ENCODE measurements at regions not wholly inside any gene's neighbourhood (a gene's known extent, or its start where the extent isn't known, plus 50 kb on each side); places are given as distances from the start of the nearest gene placed in this dataset.

DNA sequence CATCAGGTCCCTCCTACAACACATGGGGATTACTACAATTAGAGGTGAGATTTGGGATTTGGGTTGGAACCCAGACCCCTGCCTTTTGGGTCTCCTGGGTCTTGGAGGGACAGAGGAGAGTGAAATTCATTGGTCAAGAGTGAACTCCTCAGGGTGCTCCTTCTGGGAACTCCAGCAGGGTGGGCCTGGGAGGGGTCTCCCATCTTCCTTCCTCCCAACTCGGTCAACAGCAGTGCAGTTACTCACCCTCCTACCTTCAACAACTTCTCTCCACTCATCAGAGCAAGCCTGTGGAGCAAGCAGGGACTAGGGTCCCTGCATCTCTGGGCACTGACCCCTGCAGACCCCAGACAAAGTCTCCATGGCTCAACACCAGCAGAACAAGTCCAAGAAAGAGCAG lies 89.3 kb upstream of the TMPRSS2 start:
- in situ Hi-C loops (cut with HindIII; ENCODE audit: low sequenced_read_pairs), result no loop called here

DNA sequence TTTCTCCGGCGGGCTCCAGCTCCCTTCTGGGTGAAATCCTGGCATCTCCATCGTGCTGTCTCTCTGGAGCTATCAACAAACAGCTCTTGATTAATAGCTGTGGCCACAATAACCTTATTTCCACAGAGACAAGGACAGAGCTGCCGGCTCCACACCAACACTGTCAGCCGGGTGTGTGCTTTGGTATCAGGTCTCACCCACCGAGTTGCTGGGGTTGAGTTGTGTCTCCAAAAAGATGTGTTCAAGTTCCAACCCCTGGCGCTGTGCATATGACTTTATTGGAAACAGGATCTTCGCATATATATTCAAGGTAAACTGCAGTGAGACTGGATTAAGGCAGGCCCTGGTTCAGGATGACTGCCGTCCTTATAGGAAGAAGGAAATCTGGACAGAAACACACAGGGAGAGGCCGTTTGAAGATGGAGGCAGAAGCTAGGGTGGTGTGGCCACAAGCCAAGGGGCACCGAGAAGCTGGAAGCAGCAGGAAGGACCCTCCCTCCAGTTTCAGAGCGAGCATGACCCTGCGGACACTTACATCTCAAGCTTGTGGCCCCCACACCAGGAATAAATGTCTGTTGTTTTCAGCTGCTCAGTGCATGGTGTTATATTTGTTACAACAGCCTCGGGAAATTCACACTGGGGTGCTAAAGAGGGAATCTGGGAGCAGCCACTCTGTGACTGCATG lies 88.4 kb upstream of the TMPRSS2 start:
- in situ Hi-C loops (cut with HindIII; ENCODE audit: low sequenced_read_pairs), result no loop called here

DNA sequence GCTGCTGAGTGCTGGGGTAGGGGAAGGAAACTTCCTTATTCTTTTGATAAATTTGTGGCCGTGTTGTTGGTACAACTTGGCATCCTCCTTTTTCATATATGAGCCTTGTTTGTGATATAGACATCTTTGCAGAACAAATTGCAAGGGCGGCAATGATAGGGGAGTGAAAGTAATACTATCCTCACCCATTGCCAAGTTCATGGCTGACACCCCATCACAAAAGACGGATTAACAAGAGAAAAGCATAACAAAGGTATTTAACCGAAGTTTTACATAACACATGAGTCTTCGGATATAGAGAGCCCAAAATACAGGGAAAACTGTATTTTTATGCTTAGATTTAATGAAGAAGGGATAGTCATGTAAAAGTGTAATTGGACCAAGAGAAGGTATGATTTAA lies 86.3 kb upstream of the TMPRSS2 start:
- in situ Hi-C loops (cut with HindIII; ENCODE audit: low sequenced_read_pairs), result no loop called here

DNA sequence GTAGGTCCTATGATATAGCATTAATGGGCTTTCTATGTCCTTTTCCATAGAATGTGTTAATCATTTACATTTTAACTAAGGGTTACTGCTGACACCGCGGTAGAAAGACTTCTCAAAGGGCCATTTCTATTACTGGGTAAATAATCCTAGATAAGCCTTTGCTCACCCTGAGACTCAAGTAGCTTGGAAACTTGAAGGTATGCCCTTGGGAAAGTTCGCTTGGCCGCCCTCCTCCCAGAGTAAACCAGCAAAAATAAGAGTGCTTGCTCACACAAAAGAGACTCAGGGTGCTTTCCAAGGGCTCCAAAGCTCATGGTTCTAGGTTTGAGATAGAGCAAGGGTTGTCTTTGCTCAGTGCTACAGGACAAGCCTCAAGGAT lies 85.8 kb upstream of the TMPRSS2 start:
- in situ Hi-C loops (cut with HindIII; ENCODE audit: low sequenced_read_pairs), result no loop called here

DNA sequence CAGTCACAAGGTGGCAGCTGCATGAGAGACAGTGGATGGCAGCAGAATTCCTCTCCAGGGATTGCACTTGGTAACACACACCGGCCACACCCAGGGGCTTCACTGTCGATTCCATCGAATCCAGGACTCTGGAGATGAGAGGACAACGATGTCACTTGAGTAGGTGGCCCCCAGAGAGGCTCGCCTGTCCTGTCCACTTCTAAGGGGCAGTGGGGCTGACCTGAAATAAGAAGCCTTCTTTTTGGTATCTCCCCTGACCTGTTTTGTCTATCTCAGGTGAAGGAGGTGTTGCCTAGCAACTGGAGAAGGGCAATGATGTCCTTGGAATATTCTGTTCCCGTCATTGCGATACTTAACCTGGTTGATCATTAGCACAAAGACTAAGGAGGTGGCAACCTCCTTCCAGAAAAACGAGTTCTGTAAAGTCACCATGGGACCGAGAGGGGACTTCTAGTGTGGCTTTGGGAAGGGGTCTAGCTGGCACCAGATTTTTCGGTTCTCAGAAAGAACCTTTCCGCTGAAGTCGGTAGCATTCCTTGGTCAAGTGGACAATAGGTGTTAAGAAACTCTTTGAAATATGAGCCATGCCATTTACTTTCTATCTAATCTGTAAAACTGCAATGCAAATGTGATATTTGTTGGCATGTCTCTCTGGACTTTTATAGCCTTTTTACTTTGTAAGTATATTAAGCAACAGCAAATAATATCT lies 85.2 kb upstream of the TMPRSS2 start:
- in situ Hi-C loops (cut with HindIII; ENCODE audit: low sequenced_read_pairs), result no loop called here

DNA sequence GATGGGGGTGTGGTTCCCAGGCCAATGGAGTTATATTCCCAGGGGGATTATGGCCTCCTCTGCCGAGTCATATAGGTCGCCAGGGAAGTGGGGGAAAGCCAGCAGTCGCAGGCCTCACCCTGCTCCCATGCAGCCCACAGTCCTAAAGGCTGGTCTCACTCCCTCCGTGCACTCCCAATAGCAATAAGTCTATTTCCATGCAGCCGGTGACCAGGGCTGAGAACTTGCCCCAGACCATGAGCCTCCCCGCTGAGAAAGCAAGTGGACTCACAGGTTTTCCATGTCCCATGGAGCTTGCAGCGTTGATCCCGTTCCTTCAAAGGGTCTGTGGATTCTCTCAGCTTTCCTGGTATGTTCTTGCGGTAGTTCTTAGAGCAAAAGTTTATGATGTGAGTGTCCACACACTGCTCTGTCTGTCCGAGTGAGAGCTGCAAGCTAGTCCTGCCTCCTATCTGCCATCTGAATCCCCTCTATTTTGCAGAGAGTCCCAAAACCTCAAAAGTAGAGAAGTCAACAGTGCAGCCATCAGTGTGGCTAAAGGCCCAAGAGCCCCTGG lies 81.7 kb upstream of the TMPRSS2 start:
- in situ Hi-C loops (cut with HindIII; ENCODE audit: low sequenced_read_pairs), result no loop called here

DNA sequence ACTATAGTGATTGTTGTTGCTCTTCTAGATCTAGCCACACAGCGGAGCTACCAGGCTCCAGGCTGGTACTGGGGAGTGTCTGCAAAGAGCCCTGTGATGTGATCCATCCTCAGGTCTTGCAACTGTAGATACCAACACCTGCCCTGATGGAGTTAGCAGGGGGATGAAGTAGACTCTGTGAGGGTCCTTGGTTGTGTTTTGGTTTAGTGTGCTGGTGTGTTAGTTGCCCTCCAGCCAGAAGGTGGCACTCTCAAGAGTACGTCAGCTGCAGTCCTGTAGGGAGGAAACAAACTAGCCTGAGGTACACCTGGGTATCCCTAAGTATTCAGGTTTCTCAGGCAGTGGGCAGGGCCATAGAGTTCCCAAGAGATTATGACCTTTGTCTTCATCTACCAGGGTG lies 81.2 kb upstream of the TMPRSS2 start:
- in situ Hi-C loops (cut with HindIII; ENCODE audit: low sequenced_read_pairs), result no loop called here

DNA sequence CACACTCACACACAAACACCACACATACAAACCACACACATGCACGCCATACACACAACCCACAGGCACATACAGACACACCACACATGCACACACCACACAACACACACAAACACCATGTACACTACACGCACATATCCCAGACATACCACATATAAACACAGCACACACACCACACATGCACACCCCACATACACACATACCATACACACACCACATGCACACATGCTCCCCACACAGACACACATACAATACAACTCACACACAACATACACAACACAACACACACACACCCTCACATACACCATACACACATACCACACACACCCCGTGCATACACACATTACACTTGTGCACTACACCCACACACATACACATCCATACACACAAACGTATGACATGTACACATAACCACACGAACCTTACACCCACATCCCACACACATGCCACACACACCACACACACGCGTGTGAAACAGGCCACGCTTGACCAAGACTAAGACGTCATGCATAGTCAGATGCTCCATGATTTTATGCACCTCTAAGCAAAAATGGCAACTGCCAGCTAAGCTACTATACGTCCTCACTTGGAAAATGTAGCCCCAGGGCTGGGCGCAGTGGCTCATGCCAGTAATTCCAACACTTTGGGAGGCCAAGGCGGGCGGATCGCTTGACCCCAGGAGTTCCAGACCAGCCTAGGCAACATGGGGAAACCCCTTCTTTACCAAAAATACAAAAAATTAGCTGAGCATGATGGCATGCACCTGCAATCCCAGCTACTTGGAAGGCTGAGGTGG lies 77.4 kb upstream of the TMPRSS2 start:
- in situ Hi-C loops (cut with HindIII; ENCODE audit: low sequenced_read_pairs), result no loop called here

DNA sequence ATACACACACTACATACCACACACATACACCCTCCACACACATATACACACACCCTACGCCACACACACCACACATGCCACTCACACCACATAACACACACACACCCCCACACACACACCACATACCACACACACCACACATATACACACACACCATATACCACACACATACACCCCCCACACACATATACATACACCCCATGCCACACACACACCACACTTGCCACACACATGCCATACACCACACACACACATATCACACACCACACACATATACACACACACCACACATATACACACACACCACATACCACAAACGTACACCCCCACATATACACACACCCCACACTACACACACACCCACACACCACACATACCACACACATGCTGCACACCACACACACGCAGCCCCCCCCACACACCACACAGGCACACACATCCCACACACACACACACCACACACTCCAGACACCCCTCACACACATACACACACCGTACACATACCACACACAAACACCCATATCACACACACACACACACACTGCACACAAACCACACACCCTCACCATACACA lies 76.7 kb upstream of the TMPRSS2 start:
- in situ Hi-C loops (cut with HindIII; ENCODE audit: low sequenced_read_pairs), result no loop called here

DNA sequence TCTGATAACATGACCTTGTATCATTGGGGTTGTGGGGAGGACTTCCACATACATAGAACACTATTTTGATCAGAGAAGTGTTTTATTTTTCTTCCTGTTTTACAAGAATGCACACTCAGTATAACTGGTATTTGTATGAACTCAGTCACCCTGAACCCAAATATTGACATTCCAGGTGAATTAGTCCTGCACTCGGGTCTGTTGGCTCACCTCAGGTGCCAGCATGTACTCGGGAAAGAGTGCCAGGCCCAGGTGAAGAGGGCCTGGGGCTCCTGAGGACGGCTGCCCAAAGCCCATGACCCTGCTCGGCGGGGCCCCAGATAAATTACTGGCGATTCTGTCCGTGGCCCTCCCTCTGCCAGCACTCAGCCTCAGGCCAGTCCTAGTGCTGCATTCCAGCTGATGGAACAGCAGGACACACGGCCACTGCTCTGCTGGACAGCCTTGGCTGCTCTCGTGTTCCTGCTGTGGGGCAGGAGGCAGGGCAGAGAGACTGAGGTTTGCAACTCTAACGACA lies 75.4 kb upstream of the TMPRSS2 start:
- in situ Hi-C loops (cut with HindIII; ENCODE audit: low sequenced_read_pairs), result no loop called here

DNA sequence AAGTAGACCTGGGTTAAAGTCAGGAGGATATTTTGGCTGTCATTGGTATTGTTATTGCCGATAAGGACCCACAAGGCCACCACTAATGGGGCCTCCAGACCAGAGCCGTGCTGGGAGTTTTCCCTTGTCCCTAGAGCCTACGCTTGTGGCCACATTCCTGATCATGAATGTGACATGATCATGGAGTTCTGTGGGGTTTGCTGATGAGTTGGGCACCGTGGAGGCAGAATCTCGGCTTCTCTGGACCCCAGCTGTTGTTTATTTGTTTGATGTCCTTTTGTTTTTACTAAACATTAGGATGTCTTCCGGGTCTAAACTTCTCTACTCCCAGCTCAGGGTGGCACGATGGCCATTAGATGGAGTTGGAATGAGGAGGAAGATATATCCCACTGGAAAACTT lies 74.9 kb upstream of the TMPRSS2 start:
- in situ Hi-C loops (cut with HindIII; ENCODE audit: low sequenced_read_pairs), result no loop called here

DNA sequence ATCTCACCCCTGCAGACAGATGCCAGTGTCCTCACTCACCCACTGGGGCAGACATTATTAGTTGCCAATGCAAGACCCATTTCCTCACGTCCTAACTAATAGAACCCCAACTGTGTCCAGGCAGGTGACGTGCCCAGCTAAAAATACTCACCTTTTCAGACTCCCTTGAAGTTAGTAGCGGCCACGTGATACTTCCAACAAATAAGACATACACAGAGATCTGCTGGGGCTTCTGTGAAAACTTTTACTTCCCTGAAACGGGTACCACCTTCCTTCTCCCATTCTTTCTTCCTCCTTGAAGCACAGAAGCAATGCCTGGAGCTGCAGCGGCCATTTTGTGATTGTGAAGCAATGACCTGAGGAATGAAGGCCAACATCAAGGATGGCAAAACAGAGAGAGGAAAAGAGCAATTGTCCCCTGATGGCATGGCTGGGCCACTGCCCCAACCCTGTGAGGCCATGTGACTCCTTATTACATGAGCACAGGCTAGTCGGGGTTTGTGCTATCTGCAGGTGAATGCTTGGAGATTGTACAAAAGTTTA lies 74.4 kb upstream of the TMPRSS2 start:
- in situ Hi-C loops (cut with HindIII; ENCODE audit: low sequenced_read_pairs), result no loop called here

DNA sequence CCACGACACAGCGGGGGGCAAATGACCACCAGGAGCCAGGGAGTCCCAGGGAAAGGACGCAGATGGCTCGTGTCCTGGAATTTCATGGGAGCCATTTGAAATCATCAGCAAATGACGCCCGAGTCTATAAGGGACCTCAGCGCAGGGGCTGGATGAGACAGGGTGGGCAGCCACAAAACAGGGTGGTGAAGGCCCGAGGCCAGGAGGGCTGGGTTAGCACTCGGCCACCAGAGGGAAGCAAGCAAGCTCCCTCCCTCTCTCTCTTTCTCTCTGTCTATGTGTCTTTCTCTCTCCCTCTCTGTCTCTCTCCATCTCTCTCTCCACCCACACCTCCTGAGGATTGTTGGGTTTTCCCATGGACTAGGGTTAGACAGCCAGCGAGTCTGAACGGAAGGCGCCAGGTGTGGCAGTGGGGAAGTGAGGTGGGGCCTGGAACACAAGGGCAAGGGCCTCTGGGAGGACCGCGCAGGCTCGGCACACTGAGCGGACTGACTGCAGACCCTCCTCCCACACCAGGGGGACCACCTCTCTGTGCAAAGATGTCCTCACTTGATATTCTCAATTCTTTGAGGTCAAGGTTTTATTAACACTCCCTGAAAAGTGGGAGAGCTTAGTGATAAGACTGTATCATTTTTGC lies 73.8 kb upstream of the TMPRSS2 start:
- in situ Hi-C loops (cut with HindIII; ENCODE audit: low sequenced_read_pairs), result no loop called here

DNA sequence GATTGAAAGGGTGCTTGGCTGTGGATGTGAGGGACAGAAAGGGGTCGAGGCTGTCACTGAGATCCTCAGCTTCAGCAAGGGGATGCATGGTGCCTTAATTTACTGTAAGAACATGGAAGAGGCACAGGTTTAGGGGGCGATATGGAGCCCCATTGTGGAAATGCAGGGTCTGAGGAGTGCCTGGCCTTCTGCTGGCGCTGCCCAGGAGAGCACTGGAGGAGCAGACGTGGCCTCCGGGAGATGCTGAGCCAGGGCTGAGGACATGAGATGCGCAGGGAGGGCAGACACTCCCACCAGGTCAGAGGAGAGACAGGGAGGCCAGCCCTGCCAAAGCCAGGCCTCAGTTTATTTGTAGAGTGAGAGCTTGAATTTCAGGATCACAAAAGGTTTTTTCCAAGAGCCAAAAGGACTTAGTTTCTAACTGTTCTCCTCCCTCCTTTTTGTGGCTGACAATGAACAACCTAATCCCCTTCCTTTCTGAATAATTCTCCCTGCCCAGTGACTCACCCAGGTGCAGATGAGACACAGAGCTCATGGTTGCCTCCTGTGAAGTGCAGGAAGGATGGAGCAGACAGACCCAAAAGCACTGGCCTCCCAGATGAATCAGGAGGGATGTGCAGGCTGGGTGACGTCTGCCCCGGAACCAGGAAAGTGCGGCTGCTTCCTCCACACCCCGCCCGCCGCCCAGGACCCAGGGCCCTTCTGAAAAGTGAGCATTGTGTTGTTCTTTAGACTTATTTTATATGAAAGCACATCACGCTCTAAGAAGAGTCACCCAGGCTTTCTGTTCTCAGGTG lies 73.0 kb upstream of the TMPRSS2 start:
- in situ Hi-C loops (cut with HindIII; ENCODE audit: low sequenced_read_pairs), result no loop called here

DNA sequence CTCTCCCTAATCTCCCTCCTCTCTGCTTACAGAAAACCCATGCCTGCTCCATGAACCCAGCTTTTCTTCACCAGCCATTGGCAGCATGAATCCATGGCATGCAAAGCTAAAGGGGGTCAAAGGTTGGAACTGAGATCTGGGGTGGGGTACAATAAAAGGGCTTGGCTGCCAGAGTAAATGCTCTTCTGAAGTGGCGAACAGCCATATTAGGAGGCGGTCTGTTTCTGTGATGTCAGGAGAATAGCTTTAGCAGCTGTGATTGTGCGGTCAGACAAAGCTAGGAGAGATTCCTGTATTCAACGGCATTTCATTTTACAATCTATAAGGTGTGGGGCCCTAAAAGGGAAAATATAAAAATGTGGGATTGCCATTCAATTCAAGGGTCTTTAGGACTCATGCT lies 71.7 kb upstream of the TMPRSS2 start:
- in situ Hi-C loops (cut with HindIII; ENCODE audit: low sequenced_read_pairs), result no loop called here

DNA sequence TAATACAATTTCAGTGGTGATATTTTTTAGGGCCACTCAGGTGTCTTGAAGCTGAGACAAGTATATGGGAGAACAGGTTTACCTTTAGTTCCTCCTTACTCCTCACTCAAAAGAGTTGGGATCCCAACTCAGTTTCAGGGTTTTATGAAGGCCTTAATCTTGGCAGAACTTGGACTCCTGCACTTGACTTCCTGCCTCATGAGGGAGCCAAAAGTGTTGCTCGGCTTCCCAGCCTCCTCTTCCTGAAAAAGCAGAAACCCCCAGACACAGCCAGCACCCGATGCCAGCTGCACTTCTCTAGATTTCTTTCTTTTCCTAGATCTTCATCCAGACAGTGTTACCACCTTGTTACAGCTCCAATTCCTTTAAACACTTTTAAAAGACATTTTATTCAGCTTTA lies 70.8 kb upstream of the TMPRSS2 start:
- in situ Hi-C loops (cut with HindIII; ENCODE audit: low sequenced_read_pairs), result no loop called here

DNA sequence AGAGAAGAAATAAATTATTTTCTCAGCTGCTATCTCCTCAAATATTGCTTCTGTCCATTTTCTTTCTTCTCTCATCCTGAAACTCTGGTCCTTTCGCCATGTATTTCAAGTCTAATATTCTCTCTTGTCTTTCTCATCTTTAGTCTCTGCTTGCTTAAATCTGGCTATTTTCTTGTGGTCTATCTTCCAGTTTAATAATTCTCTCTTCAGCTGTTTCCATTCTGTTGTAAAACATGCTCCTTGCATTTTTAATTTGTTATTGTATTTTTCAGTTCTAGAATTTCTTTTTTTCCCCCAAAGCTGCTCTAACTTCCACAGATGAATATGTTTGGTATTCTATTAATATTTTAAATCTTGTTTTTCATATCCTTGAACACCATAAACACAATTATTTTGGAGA lies 70.1 kb upstream of the TMPRSS2 start:
- in situ Hi-C loops (cut with HindIII; ENCODE audit: low sequenced_read_pairs), result no loop called here

DNA sequence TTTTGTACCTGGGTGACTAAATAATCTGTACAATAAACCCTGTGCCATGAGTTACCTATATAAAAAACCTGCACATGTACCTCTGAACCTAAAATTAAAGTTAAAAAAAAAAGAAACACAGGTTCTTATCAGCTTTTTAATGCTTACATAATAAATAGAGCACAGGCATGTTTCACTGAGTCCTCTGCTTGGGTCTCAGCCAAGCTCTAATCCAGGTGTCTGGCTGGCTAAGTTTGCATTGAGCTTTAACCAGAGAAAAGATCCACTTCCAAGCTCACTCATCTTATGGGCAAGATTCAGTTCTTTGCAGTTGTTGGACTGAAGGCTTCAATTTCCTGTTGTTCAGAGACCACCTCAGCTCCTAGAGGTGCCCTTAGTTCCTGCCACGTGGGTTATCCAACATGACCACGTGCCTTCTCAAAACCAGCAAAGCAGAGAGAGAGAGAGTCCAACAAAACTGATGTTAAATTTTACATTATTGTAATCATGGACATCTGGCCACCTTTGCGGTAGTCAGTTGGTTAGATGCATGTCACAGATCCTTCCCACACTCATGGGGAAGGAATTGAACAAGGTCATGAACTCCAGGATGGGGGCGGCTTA lies 68.2 kb upstream of the TMPRSS2 start:
- in situ Hi-C loops (cut with HindIII; ENCODE audit: low sequenced_read_pairs), result no loop called here

Data from endothelial cell of hepatic sinusoid (primary cell).